ENCODE measurements at regions not wholly inside any gene's neighbourhood (a gene's known extent, or its start where the extent isn't known, plus 50 kb on each side); places are given as distances from the start of the nearest gene placed in this dataset.

GRCh38 chr16:85491058-85491771 lies 121.9 kb upstream of the GSE1 start (continued):
- TF ChIP-seq CREB1 (IDR thresholded peaks at IDR 0.05) (no peak), CREB1 (CRISPR knock-in tag; IDR thresholded peaks at IDR 0.05) (no peak), CSRNP2 (CRISPR knock-in tag; conservative IDR thresholded peaks at IDR 0.05; ENCODE audit: low read depth) (no peak), STAT5B (CRISPR knock-in tag; IDR thresholded peaks at IDR 0.05) (no peak), ZNF274 (CRISPR knock-in tag; IDR thresholded peaks at IDR 0.05) (peak; percentile 72; the same call in 1 of the 2 replicates), ZNF275 (CRISPR knock-in tag; IDR thresholded peaks at IDR 0.05; ENCODE audit: borderline replicate concordance) (no peak), ZSCAN9 (CRISPR knock-in tag; IDR thresholded peaks at IDR 0.05; ENCODE audit: borderline replicate concordance) (no peak), MIXL1 (CRISPR knock-in tag; IDR thresholded peaks at IDR 0.05) (0 out of 2 replicates have a peak, but pooled peaks have one; percentile 16), ZNF225 (CRISPR knock-in tag; IDR thresholded peaks at IDR 0.05) (no peak), HOXD1 (CRISPR knock-in tag; IDR thresholded peaks at IDR 0.05) (no peak), HDAC2 (CRISPR knock-in tag; IDR thresholded peaks at IDR 0.05) (0 out of 2 replicates have a peak, but pooled peaks have one; percentile 43), KLF15 (CRISPR knock-in tag; IDR thresholded peaks at IDR 0.05; ENCODE audit: borderline replicate concordance) (0 out of 2 replicates have a peak, but pooled peaks have one; percentile 46), ZNF788 (CRISPR knock-in tag; IDR thresholded peaks at IDR 0.05; ENCODE audit: borderline replicate concordance) (peak; percentile 19; the same call in 1 of the 2 replicates), MIER2 (CRISPR knock-in tag; IDR thresholded peaks at IDR 0.05) (no peak), RFX5 (IDR thresholded peaks at IDR 0.05; ENCODE audit: low read depth, low read length) (no peak), HBP1 (CRISPR knock-in tag; IDR thresholded peaks at IDR 0.05; ENCODE audit: low read depth) (no peak), DNMT1 (CRISPR knock-in tag; IDR thresholded peaks at IDR 0.05) (no peak), SMAD3 (CRISPR knock-in tag; IDR thresholded peaks at IDR 0.05) (no peak), ATAD3A (CRISPR knock-in tag; IDR thresholded peaks at IDR 0.05) (no peak), TAF15 (IDR thresholded peaks at IDR 0.05; ENCODE audit: low read depth, low read length, poor library complexity, severe bottlenecking) (no peak), BORCS8-MEF2B (CRISPR knock-in tag; IDR thresholded peaks at IDR 0.05) (no peak), ZNF557 (CRISPR knock-in tag; IDR thresholded peaks at IDR 0.05) (no peak), ZBTB37 (CRISPR knock-in tag; IDR thresholded peaks at IDR 0.05) (no peak), ZNF460 (CRISPR knock-in tag; IDR thresholded peaks at IDR 0.05; ENCODE audit: borderline replicate concordance) (no peak), ZSCAN30 (CRISPR knock-in tag; IDR thresholded peaks at IDR 0.05) (no peak), TEAD2 (CRISPR knock-in tag; IDR thresholded peaks at IDR 0.05) (no peak), SALL2 (CRISPR knock-in tag; IDR thresholded peaks at IDR 0.05) (no peak)
